B cell (primary cell): ENCODE measurements at regions not wholly inside any gene's neighbourhood (a gene's known extent, or its start where the extent isn't known, plus 50 kb on each side); places are given as distances from the start of the nearest gene placed in this dataset.

Source experiments
- ATAC-seq: fragments of 200-7000 bp; cut with Tn5 transposase; one replicate; pipeline ENCODE4 v1.10.0; 2021; ENCODE audit warnings: low read depth, mild to moderate bottlenecking, moderate number of reproducible peaks, moderate library complexity
- CTCF ChIA-PET: fragments of 350-600 bp; sonication (Branson Sonifier 250); formaldehyde crosslinking; loops from one replicate; lab custom pipeline; 2021; ENCODE audit warnings: antibody characterized with exemption, inconsistent platforms; lab: Charles Lee
- POLR2A ChIA-PET: fragments of 350-600 bp; sonication (Branson Sonifier 250); formaldehyde crosslinking; loops from one replicate; lab custom pipeline; 2021; ENCODE audit warnings: antibody characterized with exemption; lab: Charles Lee
- DNase-seq: peaks from one replicate; pipeline ENCODE4 v3.0.0; 2013
- H2AFZ ChIP-seq: 2 replicates; pipeline ENCODE4 v1.6.1; 2012; ENCODE audit warnings: mild to moderate bottlenecking, low read depth, low read length; ENCODE audit not compliant: insufficient read depth, poor library complexity, severe bottlenecking
- H3K27ac ChIP-seq, 2 donors: 1 replicate in 1 of 2; 2 replicates in 1 of 2; pipeline ENCODE4 v1.5.1; 2012 to 2013; ENCODE audit warnings: low read length in 2 of 2, mild to moderate bottlenecking in 2 of 2, moderate library complexity in 1 of 2
- H3K27me3 ChIP-seq, 4 experiments: fragments of 200-600 bp in 1 of 4; sonication (generic) in 1 of 4; replicated peaks in 1 of 4; 1 replicate in 2 of 4; 2 replicates in 2 of 4; pipeline versions ENCODE4 v1.6.1 to v1.7.0; 2013 to 2016; ENCODE audit warnings: low read length in 3 of 4, mild to moderate bottlenecking in 2 of 4, mixed read lengths in 1 of 4, moderate library complexity in 1 of 4; ENCODE audit not compliant: insufficient read depth in 4 of 4, control insufficient read depth in 3 of 4; ENCODE audit errors: control extremely low read depth in 1 of 4
- H3K36me3 ChIP-seq, 2 experiments: replicated peaks in 1 of 2; 1 replicate in 1 of 2; 2 replicates in 1 of 2; pipeline versions ENCODE4 v1.6.1 to v1.7.1; 2013; ENCODE audit warnings: low read length in 1 of 2; ENCODE audit not compliant: insufficient read depth in 2 of 2, control insufficient read depth in 1 of 2; ENCODE audit errors: control extremely low read depth in 1 of 2, extremely low read depth in 1 of 2
- H3K4me1 ChIP-seq, 2 donors: fragments of 200-600 bp in 1 of 2; sonication (generic) in 1 of 2; 1 replicate in 1 of 2; 2 replicates in 1 of 2; pipeline versions ENCODE4 v1.5.1 to v1.6.1; 2013 to 2017; ENCODE audit warnings: low read length in 2 of 2; ENCODE audit not compliant: control insufficient read depth in 2 of 2, insufficient read depth in 2 of 2
- H3K4me2 ChIP-seq: replicated peaks from 2 replicates; pipeline ENCODE3; 2012; ENCODE audit warnings: mild to moderate bottlenecking, low read depth, low read length; ENCODE audit not compliant: poor library complexity, severe bottlenecking
- H3K4me3 ChIP-seq, 5 experiments: fragments of 200-600 bp in 1 of 5; sonication (generic) in 1 of 5; 1 replicate in 3 of 5; 2 replicates in 2 of 5; pipeline versions ENCODE4 v1.5.1 to v1.7.0; 2011 to 2016; ENCODE audit warnings: low read length in 4 of 5, mild to moderate bottlenecking in 4 of 5, low read depth in 2 of 5, control low read depth in 1 of 5, moderate library complexity in 1 of 5; ENCODE audit not compliant: insufficient read depth in 1 of 5; ENCODE audit errors: control extremely low read depth in 1 of 5, extremely low read depth in 1 of 5
- H3K79me2 ChIP-seq: fragments of 200-600 bp; sonication (generic); one replicate; pipeline ENCODE4 v1.6.0; 2016; ENCODE audit warnings: low read length; ENCODE audit not compliant: control insufficient read depth, insufficient read depth
- H3K9ac ChIP-seq: fragments of 200-600 bp; sonication (generic); 2 replicates; pipeline ENCODE4 v1.6.1; 2017; ENCODE audit warnings: mild to moderate bottlenecking, low read length, moderate library complexity
- H3K9me3 ChIP-seq, 3 donors: one replicate each; pipeline versions ENCODE4 v1.6.1 to v1.7.1; 2013; ENCODE audit warnings: low read length in 2 of 3; ENCODE audit not compliant: control insufficient read depth in 2 of 3, insufficient read depth in 1 of 3; ENCODE audit errors: control extremely low read depth in 1 of 3
- H4K20me1 ChIP-seq: 2 replicates; pipeline ENCODE4 v1.6.0; 2012; ENCODE audit warnings: mild to moderate bottlenecking, low read length; ENCODE audit not compliant: insufficient read depth, control insufficient read depth, poor library complexity, severe bottlenecking
- H3K27ac Mint-ChIP-seq: one replicate; pipeline ENCODE4 v1.8.0; 2021; ENCODE audit warnings: mixed read lengths
- H3K27me3 Mint-ChIP-seq: one replicate; pipeline ENCODE4 v1.8.0; 2021; ENCODE audit warnings: mixed read lengths
- H3K4me1 Mint-ChIP-seq: one replicate; pipeline ENCODE4 v1.8.0; 2021; ENCODE audit warnings: mixed read lengths
- H3K4me3 Mint-ChIP-seq: one replicate; pipeline ENCODE4 v1.8.0; 2021; ENCODE audit warnings: mixed read lengths
- H3K9me3 Mint-ChIP-seq: one replicate; pipeline ENCODE4 v1.8.0; 2022; ENCODE audit warnings: mixed read lengths; ENCODE audit not compliant: insufficient read depth
- CTCF ChIP-seq: fragments of 200-600 bp; IDR thresholded peaks from one replicate; pipeline ENCODE4 v1.8.0; 2022; ENCODE audit warnings: antibody characterized with exemption, mild to moderate bottlenecking
- EZH2 ChIP-seq: IDR thresholded peaks from 2 replicates; pipeline ENCODE4 v1.6.1; 2012; ENCODE audit warnings: borderline replicate concordance, low read depth, mild to moderate bottlenecking, moderate library complexity, low read length; ENCODE audit not compliant: insufficient read depth, poor library complexity, severe bottlenecking
- WGBS: methylation state at CpG from one replicate; pipeline ENCODE4 v1.1.5; 2013; ENCODE audit warnings: missing lambda C conversion rate; ENCODE audit not compliant: insufficient coverage; 5-methylcytosine and 5-hydroxymethylcytosine counted together
- intact Hi-C: fragments of 100-400 bp; cut with micrococcal nuclease; formaldehyde crosslinking; loops from one replicate; pipeline ENCODE4 v1.10.0; 2022

GRCh38 chr2:241929551-241930490, 60.3 kb downstream of the RTP5 start:
- CTCF ChIA-PET = no interaction called here
- no peaks in the 10 kb centered on the region for H3K9me3 ChIP-seq
- Mint-ChIP-seq H3K4me3 (no peak overlapping the region), H3K27ac (no peak overlapping the region), H3K4me1 (no peaks in the 10 kb centered on the region), H3K9me3 (no peaks in the 10 kb centered on the region), H3K27me3 (no peaks in the 10 kb centered on the region)
- no peaks in the 10 kb centered on the region for H3K4me1 ChIP-seq
- H3K27ac ChIP-seq = no peak overlapping the region
- H3K9ac ChIP-seq = no peak overlapping the region
- TF ChIP-seq EZH2 (no peak), CTCF (no peak)
- H2AFZ ChIP-seq = no peak overlapping the region
- no peak for ATAC-seq
- no peak for DNase-seq
- no peak overlapping the region for H3K4me3 ChIP-seq
- WGBS = 96% methylated on average over 16 of the region's 22 CpGs
- H3K79me2 ChIP-seq = peaks cover 5% of the 10 kb centered on the region
- no peak overlapping the region for H3K4me2 ChIP-seq
- no peaks in the 10 kb centered on the region for H3K36me3 ChIP-seq
- peaks cover 16% of the 10 kb centered on the region for H4K20me1 ChIP-seq
- POLR2A ChIA-PET = no interaction called here
- intact Hi-C loops = no loop called here
- no peaks in the 10 kb centered on the region for H3K27me3 ChIP-seq
